SK-N-SH (cell line): ENCODE measurements at regions not wholly inside any gene's neighbourhood (a gene's known extent, or its start where the extent isn't known, plus 50 kb on each side); places are given as distances from the start of the nearest gene placed in this dataset.

Source experiments
- CTCF ChIA-PET: fragments of 300-600, 350-600 bp; formaldehyde crosslinking; extraction: SDS; loops from one replicate; lab custom pipeline; 2021; lab: Yijun Ruan, JAX
- POLR2A ChIA-PET: fragments of 350-600 bp; sonication (Branson Sonifier 250); formaldehyde crosslinking; extraction: SDS; loops from one replicate; lab custom pipeline; 2020; ENCODE audit warnings: antibody characterized with exemption, inconsistent platforms; lab: Yijun Ruan, JAX
- DNase-seq: peaks from one replicate; pipeline ENCODE4 v3.0.0; 2012
- H2AFZ ChIP-seq: fragments of 200-600 bp; sonication (generic); 2 replicates; pipeline ENCODE4 v1.8.1; 2016; ENCODE audit warnings: antibody characterized with exemption, mild to moderate bottlenecking, low read depth
- H3F3A ChIP-seq: fragments of 200-600 bp; sonication (generic); replicated peaks from 2 replicates; pipeline ENCODE3; 2016; ENCODE audit warnings: antibody characterized with exemption, mild to moderate bottlenecking; ENCODE audit not compliant: insufficient read depth
- H3K27ac ChIP-seq, 2 experiments: fragments of 200-500 bp in 1 of 2; fragments of 200-600 bp in 1 of 2; sonication (Bioruptor generic) in 1 of 2; sonication (generic), shearing (Covaris generic) in 1 of 2; 2 replicates each; pipeline versions ENCODE4 v1.5.1 to v1.6.1; 2014 to 2016; ENCODE audit warnings: low read depth in 2 of 2, inconsistent platforms in 1 of 2, low read length in 1 of 2, mild to moderate bottlenecking in 1 of 2, mixed read lengths in 1 of 2
- H3K27me3 ChIP-seq: fragments of 200-600 bp; sonication (generic), shearing (Covaris generic); 2 replicates; pipeline ENCODE4 v1.6.1; 2016; ENCODE audit warnings: mixed run types; ENCODE audit not compliant: insufficient read depth
- H3K36me3 ChIP-seq, 2 experiments: fragments of 200-500 bp in 1 of 2; fragments of 200-600 bp in 1 of 2; sonication (Bioruptor generic) in 1 of 2; sonication (generic) in 1 of 2; replicated peaks in 1 of 2; 2 replicates each; pipeline versions ENCODE3 to v1.5.1; 2014 to 2016; ENCODE audit warnings: low read length in 1 of 2, mild to moderate bottlenecking in 1 of 2; ENCODE audit not compliant: insufficient read depth in 2 of 2, control insufficient read depth in 1 of 2
- H3K4me1 ChIP-seq, 2 experiments: fragments of 200-500 bp in 1 of 2; fragments of 200-600 bp in 1 of 2; sonication (Bioruptor generic) in 1 of 2; sonication (generic), shearing (Covaris generic) in 1 of 2; 2 replicates each; pipeline versions ENCODE4 v1.5.1 to v1.6.1; 2014 to 2016; ENCODE audit warnings: low read depth in 1 of 2, low read length in 1 of 2, mixed run types in 1 of 2; ENCODE audit not compliant: insufficient read depth in 2 of 2, control insufficient read depth in 1 of 2
- H3K4me2 ChIP-seq: fragments of 200-600 bp; sonication (generic), shearing (Covaris generic); 2 replicates; pipeline ENCODE4 v1.6.1; 2017; ENCODE audit warnings: mixed run types
- H3K4me3 ChIP-seq, 2 experiments: fragments of 200-500 bp in 1 of 2; fragments of 200-600 bp in 1 of 2; sonication (Bioruptor generic) in 1 of 2; sonication (generic), shearing (Covaris generic) in 1 of 2; 2 replicates each; pipeline versions ENCODE4 v1.5.1 to v1.8.1; 2014 to 2016; ENCODE audit warnings: low read depth in 2 of 2, inconsistent platforms in 1 of 2, low read length in 1 of 2, mild to moderate bottlenecking in 1 of 2, mixed read lengths in 1 of 2, moderate library complexity in 1 of 2
- H3K79me2 ChIP-seq: fragments of 200-600 bp; sonication (generic); 2 replicates; pipeline ENCODE4 v1.8.1; 2017; ENCODE audit warnings: mild to moderate bottlenecking; ENCODE audit not compliant: insufficient read depth
- H3K9ac ChIP-seq: fragments of 200-600 bp; sonication (generic); 2 replicates; pipeline ENCODE4 v1.6.1; 2017; ENCODE audit warnings: mixed run types
- H3K9me2 ChIP-seq: fragments of 200-600 bp; sonication (generic); 2 replicates; pipeline ENCODE4 v1.6.1; 2017; ENCODE audit warnings: mixed run types
- H3K9me3 ChIP-seq: fragments of 200-600 bp; sonication (generic); 2 replicates; pipeline ENCODE4 v1.6.1; 2017; ENCODE audit warnings: mixed run types, mild to moderate bottlenecking, moderate library complexity
- H4K20me1 ChIP-seq: fragments of 200-600 bp; sonication (generic); 2 replicates; pipeline ENCODE4 v1.6.1; 2017; ENCODE audit warnings: mild to moderate bottlenecking, mixed run types; ENCODE audit not compliant: insufficient read depth
- CTCF ChIP-seq: fragments of 200-600 bp; sonication (generic); IDR thresholded peaks from 2 replicates; pipeline ENCODE4 v1.6.1; 2017; ENCODE audit warnings: antibody characterized with exemption, mild to moderate bottlenecking, moderate library complexity
- EP300 ChIP-seq, 2 experiments: IDR thresholded peaks; 2 replicates each; pipeline versions ENCODE4 v1.4.0 to v1.6.1; 2012; ENCODE audit warnings: borderline replicate concordance in 1 of 2, low read depth in 1 of 2, low read length in 1 of 2
- FOXJ3 ChIP-seq: sonication (generic); formaldehyde crosslinking; IDR thresholded peaks from 2 replicates; pipeline ENCODE4 v1.5.1; 2020; ENCODE audit warnings: mild to moderate bottlenecking, missing genetic modification reagents
- FOXM1 ChIP-seq: IDR thresholded peaks from 2 replicates; pipeline ENCODE4 v1.4.0; 2012; ENCODE audit warnings: low read depth, mild to moderate bottlenecking
- MAX ChIP-seq: IDR thresholded peaks from 2 replicates; pipeline ENCODE4 v1.4.0; 2012; ENCODE audit warnings: low read depth
- MEF2A ChIP-seq: IDR thresholded peaks from 2 replicates; pipeline ENCODE4 v1.4.0; 2012; ENCODE audit warnings: low read depth, borderline replicate concordance
- NRF1 ChIP-seq: IDR thresholded peaks from 2 replicates; pipeline ENCODE4 v1.6.1; 2012; ENCODE audit warnings: low read depth, mild to moderate bottlenecking, low read length
- POLR2AphosphoS5 ChIP-seq: IDR thresholded peaks from 2 replicates; pipeline ENCODE4 v1.6.1; 2012; ENCODE audit warnings: low read depth, low read length
- RAD21 ChIP-seq: IDR thresholded peaks from 2 replicates; pipeline ENCODE4 v1.6.1; 2012; ENCODE audit warnings: mild to moderate bottlenecking, low read length
- RFX5 ChIP-seq: IDR thresholded peaks from 2 replicates; pipeline ENCODE4 v1.6.1; 2012; ENCODE audit warnings: mild to moderate bottlenecking, improper control_type of control experiment, low read length
- SIN3A ChIP-seq: IDR thresholded peaks from 2 replicates; pipeline ENCODE4 v1.6.1; 2012; ENCODE audit warnings: low read depth, mild to moderate bottlenecking, low read length, moderate library complexity, borderline replicate concordance
- SMC3 ChIP-seq: IDR thresholded peaks from 2 replicates; pipeline ENCODE4 v1.6.1; 2012; ENCODE audit warnings: low read depth, low read length, improper control_type of control experiment
- TAF1 ChIP-seq: IDR thresholded peaks from 2 replicates; pipeline ENCODE4 v1.6.1; 2012; ENCODE audit warnings: low read depth, mild to moderate bottlenecking, low read length, moderate library complexity, borderline replicate concordance
- ZBTB33 ChIP-seq: IDR thresholded peaks from 2 replicates; pipeline ENCODE4 v1.4.0; 2012; ENCODE audit warnings: low read depth, borderline replicate concordance
- WGBS: methylation state at CpG from one replicate; pipeline ENCODE4 v1.1.6; 2017; ENCODE audit warnings: low lambda C conversion rate; 5-methylcytosine and 5-hydroxymethylcytosine counted together
- TF ChIP-seq, protein P1 (sequence below): IDR thresholded peaks from 2 replicates; pipeline ENCODE4 v1.4.0; 2012; ENCODE audit warnings: low read depth, borderline replicate concordance

GRCh38 chr20:39429726-39430125 lies 467.6 kb downstream of the DHX35 start:
- no peaks in the 10 kb centered on the region for H4K20me1 ChIP-seq
- WGBS = 18% methylated on average over 1 of the region's 1 CpG

GRCh38 chr20:39424962-39425678 lies 463.0 kb downstream of the DHX35 start:
- no peak for DNase-seq
- H3K27ac ChIP-seq = no peak overlapping the region
- CTCF ChIA-PET = interaction anchor here (1.2 to 1.7 kb wide), 2 partner anchors 156 to 313 kb away, joined by 3 to 7 read pairs; no protein-coding TSS in a partner anchor
- H3K36me3 ChIP-seq = no peaks in the 10 kb centered on the region
- no peaks in the 10 kb centered on the region for H4K20me1 ChIP-seq
- no peaks in the 10 kb centered on the region for H3K79me2 ChIP-seq
- H3K27me3 ChIP-seq = no peaks in the 10 kb centered on the region
- H3K4me2 ChIP-seq = no peak overlapping the region
- no peaks in the 10 kb centered on the region for H3K9me3 ChIP-seq
- no peaks in the 10 kb centered on the region for H3K4me1 ChIP-seq
- POLR2A ChIA-PET = no interaction called here
- H3K9me2 ChIP-seq = no peaks in the 10 kb centered on the region
- H3K9ac ChIP-seq = no peak overlapping the region
- 17% methylated on average over 5 of the region's 5 CpGs for WGBS
- H3K4me3 ChIP-seq = no peak overlapping the region
- H3F3A ChIP-seq = no peaks in the 10 kb centered on the region
- no peak overlapping the region for H2AFZ ChIP-seq
- no peak for TF ChIP-seq TAF1
- no peak for TF ChIP-seq SIN3A
- TF ChIP-seq ZBTB33 = no peak
- TF ChIP-seq NRF1 = no peak
- TF ChIP-seq MEF2A = no peak
- TF ChIP-seq POLR2AphosphoS5 = no peak
- TF ChIP-seq FOXM1 = no peak
- no peak for TF ChIP-seq RFX5
- no peak for TF ChIP-seq MAX
- TF ChIP-seq RAD21 = no peak
- TF ChIP-seq EP300 (IDR thresholded peaks at IDR 0.05; ENCODE audit: borderline replicate concordance in 1 of 2, low read depth in 1 of 2, low read length in 1 of 2) = no peak

More at GRCh38 chr20:39429726-39430125, 467.6 kb downstream of the DHX35 start:
- H3K4me2 ChIP-seq = no peak overlapping the region
- peak; percentile 24 for DNase-seq
- H3K9ac ChIP-seq = no peak overlapping the region
- H3K27ac ChIP-seq = no peak overlapping the region
- no peaks in the 10 kb centered on the region for H3K79me2 ChIP-seq
- TF ChIP-seq, protein P1, sequence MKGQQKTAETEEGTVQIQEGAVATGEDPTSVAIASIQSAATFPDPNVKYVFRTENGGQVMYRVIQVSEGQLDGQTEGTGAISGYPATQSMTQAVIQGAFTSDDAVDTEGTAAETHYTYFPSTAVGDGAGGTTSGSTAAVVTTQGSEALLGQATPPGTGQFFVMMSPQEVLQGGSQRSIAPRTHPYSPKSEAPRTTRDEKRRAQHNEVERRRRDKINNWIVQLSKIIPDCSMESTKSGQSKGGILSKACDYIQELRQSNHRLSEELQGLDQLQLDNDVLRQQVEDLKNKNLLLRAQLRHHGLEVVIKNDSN = no peak
- TF ChIP-seq SMC3 (peak; percentile 41; the same call in 1 of the 2 replicates), CTCF (peak; percentile 24; the same call in 1 of the 2 replicates), FOXJ3 (CRISPR knock-in tag) (no peak), RAD21 (peak; percentile 53)
- H3K9me3 ChIP-seq = no peaks in the 10 kb centered on the region
- H3K4me1 ChIP-seq = no peaks in the 10 kb centered on the region
- H3K9me2 ChIP-seq = no peaks in the 10 kb centered on the region
- CTCF ChIA-PET = interaction anchor here (0.6 to 2.3 kb wide), 12 partner anchors 9 to 741 kb away, joined by 3 to 11 read pairs (median 4); no protein-coding TSS in a partner anchor
- no peak overlapping the region for H2AFZ ChIP-seq
- no peaks in the 10 kb centered on the region for H3K36me3 ChIP-seq
- H3F3A ChIP-seq = no peaks in the 10 kb centered on the region
- H3K27me3 ChIP-seq = no peaks in the 10 kb centered on the region
- POLR2A ChIA-PET = no interaction called here
- no peak overlapping the region; a peak in 1 of 4 replicates for H3K4me3 ChIP-seq
